ENCODE measurements at regions not wholly inside any gene's neighbourhood (a gene's known extent, or its start where the extent isn't known, plus 50 kb on each side); places are given as distances from the start of the nearest gene placed in this dataset.

GRCh38 chr16:6195966-6196365 is 1098.4 kb upstream of the EEF2KMT start:
- Histone ChIP-seq H3K27ac (ENCODE audit: low read depth, low read length) (no peak overlapping the region), H3K4me2 (ENCODE audit: low read depth, low read length, poor library complexity, severe bottlenecking) (no peak overlapping the region), H3K9ac (ENCODE audit: low read length) (no peak overlapping the region)

GRCh38 chr16:6193718-6194117 is 1096.1 kb upstream of the EEF2KMT start:
- TF ChIP-seq EZH2phosphoT487 (conservative IDR thresholded peaks at IDR 0.05; ENCODE audit: low read length) (no peak), CTCF (IDR thresholded peaks at IDR 0.05; ENCODE audit: insufficient read depth, low read length, poor library complexity, severe bottlenecking) (no peak)
- Histone ChIP-seq H3K4me3 (ENCODE audit: insufficient read depth, low read length, poor library complexity, severe bottlenecking) (no peak overlapping the region), H2AFZ (ENCODE audit: low read depth, low read length, severe bottlenecking) (no peak overlapping the region)

More at GRCh38 chr16:6195966-6196365, 1098.4 kb upstream of the EEF2KMT start:
- Histone ChIP-seq H3F3A (ENCODE audit: insufficient read depth) (no peaks in the 10 kb centered on the region), H3K36me3 (ENCODE audit: low read length) (no peaks in the 10 kb centered on the region), H4K20me1 (ENCODE audit: low read depth, low read length) (no peaks in the 10 kb centered on the region), H3K27me3 (ENCODE audit: low read length) (no peaks in the 10 kb centered on the region), H3K79me2 (ENCODE audit: insufficient read depth, low read length) (no peaks in the 10 kb centered on the region), H3K4me3 (ENCODE audit: insufficient read depth, low read length, poor library complexity, severe bottlenecking) (no peak overlapping the region), H3K9me3 (ENCODE audit: insufficient read depth, low read length) (no peaks in the 10 kb centered on the region), H2AFZ (ENCODE audit: low read depth, low read length, severe bottlenecking) (no peak overlapping the region), H3K9me2 (replicated peaks; ENCODE audit: insufficient read depth, low read length) (no peaks in the 10 kb centered on the region)
- no peak for TF ChIP-seq EZH2phosphoT487 (conservative IDR thresholded peaks at IDR 0.05; ENCODE audit: low read length)
- no peak for TF ChIP-seq CTCF (IDR thresholded peaks at IDR 0.05; ENCODE audit: insufficient read depth, low read length, poor library complexity, severe bottlenecking)

GRCh38 chr16:6192984-6193383 is 1095.4 kb upstream of the EEF2KMT start:
- Histone ChIP-seq H3K79me2 (ENCODE audit: insufficient read depth, low read length) (no peaks in the 10 kb centered on the region), H3K36me3 (ENCODE audit: low read length) (no peaks in the 10 kb centered on the region), H3K4me2 (ENCODE audit: low read depth, low read length, poor library complexity, severe bottlenecking) (no peak overlapping the region), H2AFZ (ENCODE audit: low read depth, low read length, severe bottlenecking) (no peak overlapping the region), H3K4me3 (ENCODE audit: insufficient read depth, low read length, poor library complexity, severe bottlenecking) (no peak overlapping the region), H3K9ac (ENCODE audit: low read length) (no peak overlapping the region), H3K27me3 (ENCODE audit: low read length) (no peaks in the 10 kb centered on the region), H4K20me1 (ENCODE audit: low read depth, low read length) (no peaks in the 10 kb centered on the region), H3F3A (ENCODE audit: insufficient read depth) (no peaks in the 10 kb centered on the region), H3K9me3 (ENCODE audit: insufficient read depth, low read length) (no peaks in the 10 kb centered on the region), H3K9me2 (replicated peaks; ENCODE audit: insufficient read depth, low read length) (no peaks in the 10 kb centered on the region; the same call in 1 of the 2 replicates), H3K27ac (ENCODE audit: low read depth, low read length) (no peak overlapping the region)
- TF ChIP-seq CTCF (IDR thresholded peaks at IDR 0.05; ENCODE audit: insufficient read depth, low read length, poor library complexity, severe bottlenecking) (no peak), EZH2phosphoT487 (conservative IDR thresholded peaks at IDR 0.05; ENCODE audit: low read length) (no peak)

More at GRCh38 chr16:6193718-6194117, 1096.1 kb upstream of the EEF2KMT start:
- Histone ChIP-seq H3K27me3 (ENCODE audit: low read length) (no peaks in the 10 kb centered on the region), H3K36me3 (ENCODE audit: low read length) (no peaks in the 10 kb centered on the region), H3K79me2 (ENCODE audit: insufficient read depth, low read length) (no peaks in the 10 kb centered on the region), H4K20me1 (ENCODE audit: low read depth, low read length) (no peaks in the 10 kb centered on the region), H3K4me2 (ENCODE audit: low read depth, low read length, poor library complexity, severe bottlenecking) (no peak overlapping the region), H3F3A (ENCODE audit: insufficient read depth) (no peaks in the 10 kb centered on the region), H3K9ac (ENCODE audit: low read length) (no peak overlapping the region), H3K9me2 (replicated peaks; ENCODE audit: insufficient read depth, low read length) (no peaks in the 10 kb centered on the region; the same call in 1 of the 2 replicates), H3K9me3 (ENCODE audit: insufficient read depth, low read length) (no peaks in the 10 kb centered on the region), H3K27ac (ENCODE audit: low read depth, low read length) (no peak overlapping the region)

Data from SU-DHL-6 (cell line).